Large intestine (tissue), 3 donors: ENCODE measurements at regions not wholly inside any gene's neighbourhood (a gene's known extent, or its start where the extent isn't known, plus 50 kb on each side); places are given as distances from the start of the nearest gene placed in this dataset.
"Not testable (repeated sequence)": the region's sequence is repeated elsewhere in the genome, so short reads cannot be mapped to it uniquely, and the experiment has no call there.

Experiments
- DNase-seq, 2 donors: peaks; one replicate each; pipeline versions ENCODE4 v3.0.0 to v3.0.0-alpha.2; 2013
- H3K27ac ChIP-seq: one replicate; pipeline ENCODE4 v1.5.1; 2013; ENCODE audit warnings: low read length
- H3K27me3 ChIP-seq: 2 replicates; pipeline ENCODE4 v1.6.1; 2013; ENCODE audit warnings: low read length; ENCODE audit not compliant: control insufficient read depth, insufficient read depth
- H3K36me3 ChIP-seq: 2 replicates; pipeline ENCODE4 v1.6.1; 2013; ENCODE audit warnings: low read length; ENCODE audit not compliant: control insufficient read depth, insufficient read depth
- H3K4me1 ChIP-seq: one replicate; pipeline ENCODE4 v1.6.1; 2013; ENCODE audit warnings: low read length; ENCODE audit not compliant: control insufficient read depth, insufficient read depth
- H3K4me3 ChIP-seq: one replicate; pipeline ENCODE4 v1.5.1; 2013; ENCODE audit warnings: low read length
- H3K9me3 ChIP-seq: one replicate; pipeline ENCODE4 v1.6.1; 2013; ENCODE audit warnings: mild to moderate bottlenecking, low read depth, low read length, moderate library complexity; ENCODE audit not compliant: control insufficient read depth
- WGBS: methylation state at CpG from one replicate; pipeline ENCODE4 v1.1.5; 2013; ENCODE audit warnings: low lambda C conversion rate; ENCODE audit not compliant: insufficient coverage; 5-methylcytosine and 5-hydroxymethylcytosine counted together

DNA sequence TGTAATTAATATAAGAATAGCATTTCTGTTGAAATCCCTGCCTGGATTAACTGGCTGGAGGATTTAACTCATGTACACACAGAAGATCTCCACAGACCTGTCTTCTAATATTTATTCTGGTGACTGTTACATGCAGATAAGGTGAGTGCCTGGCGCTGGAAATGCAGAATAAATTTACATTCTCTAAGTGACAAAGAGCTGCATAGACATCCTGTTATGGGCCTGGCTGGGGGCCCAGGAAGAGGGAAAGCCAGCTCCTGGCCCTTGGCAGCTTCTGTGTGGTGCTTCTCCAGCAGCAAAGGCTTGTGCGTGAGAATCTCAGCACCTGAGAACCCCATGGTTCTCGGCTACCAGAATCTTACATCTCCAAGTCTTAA lies 446.6 kb downstream of the PTPRU start:
- WGBS = 40% methylated on average over 1 of the region's 3 CpGs
- H3K4me3 ChIP-seq = no peak overlapping the region
- DNase-seq = peak in 1 of 2 donors; percentile 3
- no peak overlapping the region for H3K27ac ChIP-seq
- H3K9me3 ChIP-seq = no peaks in the 10 kb centered on the region
- H3K4me1 ChIP-seq = no peaks in the 10 kb centered on the region
- no peaks in the 10 kb centered on the region for H3K36me3 ChIP-seq
- no peaks in the 10 kb centered on the region for H3K27me3 ChIP-seq

GRCh38 chr1:29682171-29682918 lies 446.0 kb downstream of the PTPRU start:
- Histone ChIP-seq H3K9me3 (no peaks in the 10 kb centered on the region), H3K4me1 (no peaks in the 10 kb centered on the region), H3K27me3 (no peaks in the 10 kb centered on the region), H3K27ac (no peak overlapping the region), H3K36me3 (no peaks in the 10 kb centered on the region), H3K4me3 (no peak overlapping the region)
- DNase-seq = no peak
- WGBS = no CpG with 5 or more reads among the region's 10 CpGs

GRCh38 chr1:29681416-29681815 lies 445.1 kb downstream of the PTPRU start:
- WGBS = 90% methylated on average over 2 of the region's 6 CpGs
- H3K36me3 ChIP-seq, H3K27me3 ChIP-seq, H3K9me3 ChIP-seq, H3K4me3 ChIP-seq, H3K4me1 ChIP-seq, H3K27ac ChIP-seq, DNase-seq: not testable (repeated sequence)

GRCh38 chr1:29679828-29680558 lies 443.7 kb downstream of the PTPRU start:
- DNase-seq = no peak
- Histone ChIP-seq H3K27me3 (no peaks in the 10 kb centered on the region), H3K4me1 (no peaks in the 10 kb centered on the region), H3K4me3 (no peak overlapping the region), H3K36me3 (no peaks in the 10 kb centered on the region), H3K27ac (no peak overlapping the region), H3K9me3 (no peaks in the 10 kb centered on the region)
- 80% methylated on average over 2 of the region's 11 CpGs for WGBS

- no peaks in the 10 kb centered on the region for H3K36me3 ChIP-seq
- no peak overlapping the region for H3K27ac ChIP-seq
- H3K4me3 ChIP-seq = no peak overlapping the region
- WGBS = no CpG with 5 or more reads among the region's 5 CpGs
- no peaks in the 10 kb centered on the region for H3K9me3 ChIP-seq
- no peaks in the 10 kb centered on the region for H3K27me3 ChIP-seq
- no peak for DNase-seq
- H3K4me1 ChIP-seq = no peaks in the 10 kb centered on the region
Observed at GRCh38 chr1:29679316-29679715, 443.0 kb downstream of the PTPRU start.

- no peaks in the 10 kb centered on the region for H3K36me3 ChIP-seq
- no peak for DNase-seq
- H3K27ac ChIP-seq = no peak overlapping the region
- no peak overlapping the region for H3K4me3 ChIP-seq
- H3K9me3 ChIP-seq = no peaks in the 10 kb centered on the region
- H3K4me1 ChIP-seq = no peaks in the 10 kb centered on the region
- no CpG with 5 or more reads among the region's 18 CpGs for WGBS
- H3K27me3 ChIP-seq = no peaks in the 10 kb centered on the region
Observed at GRCh38 chr1:29677028-29678024, 441.0 kb downstream of the PTPRU start.

- no peak overlapping the region for H3K27ac ChIP-seq
- WGBS = no CpG with 5 or more reads among the region's 4 CpGs
- H3K4me1 ChIP-seq = no peaks in the 10 kb centered on the region
- no peaks in the 10 kb centered on the region for H3K36me3 ChIP-seq
- no peaks in the 10 kb centered on the region for H3K9me3 ChIP-seq
- H3K27me3 ChIP-seq = no peaks in the 10 kb centered on the region
- no peak for DNase-seq
- H3K4me3 ChIP-seq = no peak overlapping the region
Observed at GRCh38 chr1:29676496-29676895, 440.2 kb downstream of the PTPRU start.

- no CpG with 5 or more reads among the region's 12 CpGs for WGBS
- no peaks in the 10 kb centered on the region for H3K27me3 ChIP-seq
Observed at GRCh38 chr1:29675481-29676263, 439.4 kb downstream of the PTPRU start.

DNA sequence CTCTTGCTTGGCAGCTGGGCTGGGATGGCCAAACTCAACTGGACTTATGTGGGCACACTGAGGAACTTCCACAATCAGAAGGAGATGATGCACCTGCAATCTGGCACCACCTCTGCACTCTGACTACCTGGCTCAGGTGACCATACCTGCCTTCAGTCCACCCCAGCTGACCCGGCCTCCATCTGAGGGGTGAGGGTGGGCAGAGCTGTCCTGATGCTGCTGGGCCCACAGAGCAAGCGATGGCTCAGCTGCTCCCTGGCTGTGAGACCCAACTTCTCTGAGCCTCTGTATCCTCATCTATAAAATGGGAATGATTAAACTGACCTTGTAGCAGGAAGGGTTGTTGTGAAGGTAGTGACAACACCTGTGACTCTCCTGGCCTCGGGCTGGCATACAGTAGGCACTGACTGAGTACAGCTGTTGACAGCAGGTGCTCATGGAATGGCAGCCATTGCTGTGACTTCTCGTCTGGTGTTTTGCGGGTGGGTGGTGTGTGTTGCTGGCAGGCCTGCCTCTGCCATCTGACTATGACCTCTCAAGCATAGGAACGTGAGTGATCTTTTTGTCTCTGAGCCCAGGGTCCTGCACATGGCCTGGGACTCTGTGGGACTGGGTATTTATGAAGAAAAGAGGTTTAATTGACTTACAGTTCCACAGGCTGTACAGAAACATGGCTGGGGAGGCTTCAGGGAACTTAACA lies 438.5 kb downstream of the PTPRU start:
- DNase-seq = no peak
- Histone ChIP-seq H3K9me3 (no peaks in the 10 kb centered on the region), H3K36me3 (no peaks in the 10 kb centered on the region), H3K4me1 (no peaks in the 10 kb centered on the region), H3K27ac (no peak overlapping the region), H3K27me3 (no peaks in the 10 kb centered on the region), H3K4me3 (no peak overlapping the region)
- WGBS = no CpG with 5 or more reads among the region's 6 CpGs

More at GRCh38 chr1:29675481-29676263, 439.4 kb downstream of the PTPRU start:
- H3K4me3 ChIP-seq = no peak overlapping the region
- H3K9me3 ChIP-seq = no peaks in the 10 kb centered on the region
- no peaks in the 10 kb centered on the region for H3K36me3 ChIP-seq
- H3K4me1 ChIP-seq = no peaks in the 10 kb centered on the region
- no peak overlapping the region for H3K27ac ChIP-seq
- DNase-seq = no peak
